CD1c-positive myeloid dendritic cell (primary cell): ENCODE measurements at regions not wholly inside any gene's neighbourhood (a gene's known extent, or its start where the extent isn't known, plus 50 kb on each side); places are given as distances from the start of the nearest gene placed in this dataset.
"Not testable (repeated sequence)": the region's sequence is repeated elsewhere in the genome, so short reads cannot be mapped to it uniquely, and the experiment has no call there.

ENCODE experiments used
- DNase-seq: peaks from one replicate; pipeline ENCODE4 v3.0.0-alpha.2; 2016; ENCODE audit errors: extremely low spot score

DNA sequence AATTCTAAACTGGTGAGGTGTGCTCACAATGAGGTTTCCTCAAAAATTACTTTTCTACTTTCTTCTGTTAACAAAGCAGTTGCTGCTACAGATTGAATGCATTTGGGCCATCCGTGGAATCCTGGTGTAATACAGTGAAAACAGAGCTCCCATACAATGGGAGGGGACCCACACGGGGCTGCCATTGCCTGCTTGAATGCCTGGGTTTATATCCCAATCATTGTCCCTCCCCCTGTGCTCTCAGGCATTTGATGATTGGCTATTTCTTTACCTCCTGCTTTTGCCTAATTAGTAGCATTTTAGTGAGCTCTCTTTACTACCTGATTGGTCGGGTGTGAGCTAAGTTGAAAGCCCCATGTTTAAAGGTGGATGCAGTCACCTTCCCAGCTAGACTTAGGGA lies 52.9 kb upstream of the CSF1 start:
- DNase-seq: not testable (repeated sequence)

DNA sequence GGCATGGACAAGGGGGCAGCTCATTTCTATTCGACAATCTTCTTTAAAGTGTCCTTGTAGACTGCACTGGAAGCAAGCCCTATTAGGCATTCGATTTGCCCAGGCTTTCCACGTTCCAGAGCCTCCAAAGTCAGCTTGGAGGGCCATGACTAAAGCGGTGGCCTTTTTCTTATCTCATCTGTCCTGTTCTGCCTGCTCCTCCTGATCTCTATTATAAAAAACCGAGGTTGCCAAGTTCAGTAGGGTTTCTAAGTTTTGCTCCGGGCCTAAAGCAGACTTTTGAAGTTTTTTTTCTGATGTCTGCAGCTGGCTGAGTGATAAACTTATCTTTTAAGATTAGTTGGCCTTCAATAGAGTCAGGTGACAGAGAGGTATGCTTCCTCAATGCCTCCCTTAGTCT lies 54.7 kb upstream of the CSF1 start:
- not testable (repeated sequence) for DNase-seq

DNA sequence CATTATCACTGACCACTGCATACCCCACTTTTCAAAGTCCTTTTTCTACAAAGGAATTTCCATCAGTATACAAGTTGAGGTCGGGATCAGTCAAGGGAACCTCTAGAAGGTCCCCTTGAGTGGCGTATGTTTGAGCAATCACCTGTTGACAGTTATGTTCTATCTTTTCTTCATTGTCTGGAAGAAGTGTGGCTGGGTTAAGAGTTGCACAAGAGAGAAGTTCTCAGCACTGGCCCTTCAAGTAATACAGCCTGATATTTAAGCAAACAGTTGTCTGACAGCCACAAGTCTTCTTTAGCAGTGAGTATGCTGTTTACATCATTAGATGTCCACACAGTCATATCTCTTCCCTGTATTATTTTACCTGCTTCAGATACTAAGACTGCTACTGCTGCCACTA lies 56.7 kb upstream of the CSF1 start:
- DNase-seq: not testable (repeated sequence)

DNA sequence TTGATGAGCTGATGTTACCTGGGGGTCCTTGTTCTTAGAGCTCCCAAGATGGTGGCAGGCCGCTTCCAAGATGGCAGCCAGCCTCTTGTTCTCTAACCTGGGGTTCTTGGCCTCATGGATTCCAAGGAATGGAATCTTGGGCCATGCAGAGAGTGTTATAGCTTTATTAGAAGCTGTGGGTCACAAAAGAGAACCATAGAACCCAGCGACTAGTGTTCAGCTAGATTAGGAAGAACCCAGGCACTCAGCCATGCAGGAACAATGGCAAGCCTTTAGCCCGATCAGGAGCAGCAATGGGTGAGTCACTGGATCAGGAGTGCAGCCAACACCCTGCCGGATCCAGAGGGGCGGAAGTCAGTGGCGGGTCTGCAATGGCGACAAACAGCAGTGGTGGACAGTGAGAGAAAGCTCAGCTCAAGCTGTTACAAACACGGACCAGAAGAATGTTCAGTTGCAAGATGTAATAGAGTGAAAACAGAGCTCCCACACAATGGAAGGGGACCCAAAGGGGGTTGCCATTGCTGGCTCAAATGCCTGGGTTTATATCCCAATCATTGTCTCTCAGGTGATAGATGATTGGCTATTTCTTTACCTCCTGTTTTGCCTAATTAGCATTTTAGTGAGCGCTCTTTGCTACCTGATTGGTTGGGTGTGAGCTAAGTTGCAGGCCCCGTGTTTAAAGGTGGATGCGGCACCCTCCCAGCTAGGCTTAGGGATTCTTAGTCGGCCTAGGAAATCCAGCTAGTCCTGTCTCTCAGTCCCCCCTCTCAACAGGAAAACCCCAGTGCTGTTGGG lies 58.2 kb upstream of the CSF1 start:
- DNase-seq: not testable (repeated sequence)

DNA sequence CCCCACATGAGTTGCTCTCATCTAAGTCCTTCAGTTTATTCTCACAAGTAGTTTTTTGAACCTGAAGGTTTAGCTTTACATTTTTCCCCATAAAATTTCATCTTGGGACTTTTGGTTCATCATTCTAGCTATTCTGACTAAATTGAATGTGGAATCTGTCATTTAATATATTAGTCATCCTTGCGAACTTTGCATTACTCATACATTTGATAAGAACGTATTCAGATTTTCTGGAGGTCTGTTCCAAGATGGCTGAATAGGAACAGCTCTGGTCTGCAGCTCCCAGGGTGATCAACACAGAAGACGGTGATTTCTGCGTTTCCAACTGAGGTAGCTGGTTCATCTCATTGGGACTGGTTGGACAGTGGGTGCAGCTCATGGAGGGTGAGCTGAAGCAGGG lies 59.8 kb upstream of the CSF1 start:
- no peak for DNase-seq

DNA sequence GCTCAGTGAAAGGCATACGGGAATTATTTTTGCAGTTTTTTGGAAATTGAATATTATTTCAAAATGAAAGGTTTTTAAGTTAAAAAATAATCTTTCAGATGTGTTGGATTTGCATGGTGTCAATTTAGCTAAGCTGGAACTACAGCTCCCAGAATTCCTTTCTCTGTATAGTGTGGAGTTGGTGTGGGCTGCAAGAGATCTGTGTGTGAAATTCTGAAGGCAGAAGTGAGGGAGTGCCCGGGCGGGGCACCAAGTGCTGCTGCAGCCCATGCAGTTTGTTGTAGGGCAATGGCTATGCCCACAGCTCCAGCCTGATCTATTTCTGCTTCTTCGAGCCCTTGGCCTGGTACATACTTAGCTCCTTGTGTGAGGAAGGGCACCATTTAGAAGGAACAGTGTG lies 60.5 kb upstream of the CSF1 start:
- peak; percentile 14 for DNase-seq

DNA sequence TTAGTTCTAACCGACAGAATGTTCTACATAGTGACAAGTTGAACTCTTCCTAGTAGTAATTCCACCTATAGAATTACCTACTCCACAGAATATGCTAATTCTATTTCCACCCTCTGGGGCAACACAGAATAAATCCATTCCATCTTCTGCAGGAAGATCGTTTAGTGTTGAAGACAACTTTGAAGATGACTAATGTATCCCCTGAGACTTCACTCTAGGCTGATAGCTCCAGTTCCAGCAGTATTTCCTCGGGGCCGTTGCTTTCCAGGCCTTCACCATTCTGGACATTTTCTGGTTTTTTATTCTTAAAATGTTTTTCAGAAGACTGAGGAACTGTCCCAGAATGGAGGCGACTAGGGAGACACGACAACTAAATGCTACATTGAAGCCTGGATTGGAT lies 61.0 kb upstream of the CSF1 start:
- DNase-seq: no peak

DNA sequence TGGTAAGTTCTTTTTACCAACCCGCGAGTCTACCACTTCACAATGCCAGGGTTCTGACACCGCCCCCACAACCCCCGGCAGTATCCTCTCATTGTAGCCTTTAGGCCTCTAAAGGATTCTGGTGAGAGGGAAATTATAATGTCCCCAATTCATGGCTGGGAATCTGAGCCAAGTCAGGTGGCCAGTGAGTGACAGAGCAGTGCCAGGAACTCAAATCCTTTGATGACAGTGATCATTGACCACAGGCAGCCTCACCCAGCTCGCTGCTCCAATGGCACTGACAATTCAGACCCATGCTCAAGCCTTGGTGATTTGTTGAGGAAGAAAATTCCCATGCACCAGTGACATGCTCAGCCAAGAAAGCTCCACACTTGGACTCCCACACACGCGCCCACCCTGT lies 63.4 kb upstream of the CSF1 start:
- DNase-seq: no peak

DNA sequence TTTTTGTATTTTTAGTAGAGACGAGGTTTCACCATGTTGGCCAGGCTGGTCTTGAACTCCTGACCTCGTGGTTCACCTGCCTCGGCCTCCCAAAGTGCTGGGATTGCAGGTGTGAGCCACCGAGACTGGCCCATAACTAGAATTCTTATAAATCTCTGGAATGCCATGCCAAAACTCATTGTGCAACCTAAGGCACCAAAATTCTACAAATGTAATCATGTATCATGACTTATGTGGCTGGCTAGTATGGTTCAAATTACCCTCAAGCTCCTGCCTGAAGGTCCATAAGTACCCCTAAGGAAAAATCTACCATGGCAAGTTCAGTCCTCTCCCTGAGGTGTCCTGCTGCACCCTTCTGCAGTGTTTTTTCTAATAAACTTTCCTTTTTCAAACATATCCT lies 63.8 kb upstream of the CSF1 start:
- DNase-seq: no peak

DNA sequence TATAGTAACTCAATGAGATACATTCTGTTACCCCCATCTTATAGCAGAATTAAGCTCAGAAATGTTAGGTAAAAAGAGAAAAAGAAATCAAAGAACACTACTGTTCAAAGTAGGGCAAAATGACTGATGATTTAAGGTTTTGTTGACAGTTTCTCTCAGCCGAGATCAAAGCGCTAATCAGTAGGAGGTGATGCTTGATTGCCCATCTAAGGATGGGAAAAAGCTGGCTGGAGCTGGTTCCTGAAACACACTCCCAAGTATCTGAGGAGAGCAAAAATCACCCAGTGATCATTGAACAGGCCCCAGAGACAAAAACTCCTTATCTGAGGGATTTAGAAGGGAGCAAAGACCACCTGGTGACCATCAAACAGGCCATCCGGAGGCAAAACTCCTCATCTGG lies 64.5 kb upstream of the CSF1 start:
- DNase-seq: no peak

DNA sequence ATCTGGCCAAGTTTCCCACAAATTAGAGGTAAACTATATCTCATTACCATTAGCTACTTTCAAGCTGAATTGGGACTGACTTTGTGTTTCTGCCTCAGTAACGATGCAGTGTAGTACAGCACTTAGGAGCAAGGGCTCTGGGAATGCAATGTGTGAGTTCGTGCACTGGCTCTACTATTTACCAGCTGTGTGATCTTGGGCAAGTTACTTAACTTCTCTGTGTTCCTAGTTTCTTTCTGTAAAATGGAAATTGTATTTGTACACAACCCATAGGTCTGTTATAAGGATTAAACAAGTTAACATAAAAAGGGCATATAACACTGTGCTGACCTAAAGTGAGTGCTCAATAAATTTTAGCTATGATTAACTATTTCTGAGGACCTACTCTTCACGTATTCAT lies 65.0 kb upstream of the CSF1 start:
- no peak for DNase-seq

DNA sequence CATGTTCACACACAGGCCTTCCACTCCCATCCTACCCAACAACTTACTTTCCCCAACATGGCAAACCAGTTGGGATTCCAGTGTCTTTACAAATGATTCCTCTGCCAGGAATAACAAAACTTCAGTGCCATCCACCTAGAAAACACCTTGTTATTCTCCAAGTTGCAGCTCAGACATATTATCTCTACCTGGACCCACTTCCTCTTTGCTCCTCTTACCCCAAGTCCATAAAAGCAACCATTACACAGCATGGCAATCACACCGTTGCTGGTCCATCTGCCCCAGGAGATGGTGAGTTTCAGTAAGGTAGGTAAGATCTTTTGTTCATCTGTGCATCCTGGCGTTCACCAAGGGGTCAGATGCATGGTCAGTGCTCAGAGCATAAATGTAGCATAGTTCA lies 66.0 kb upstream of the CSF1 start:
- no peak for DNase-seq

DNA sequence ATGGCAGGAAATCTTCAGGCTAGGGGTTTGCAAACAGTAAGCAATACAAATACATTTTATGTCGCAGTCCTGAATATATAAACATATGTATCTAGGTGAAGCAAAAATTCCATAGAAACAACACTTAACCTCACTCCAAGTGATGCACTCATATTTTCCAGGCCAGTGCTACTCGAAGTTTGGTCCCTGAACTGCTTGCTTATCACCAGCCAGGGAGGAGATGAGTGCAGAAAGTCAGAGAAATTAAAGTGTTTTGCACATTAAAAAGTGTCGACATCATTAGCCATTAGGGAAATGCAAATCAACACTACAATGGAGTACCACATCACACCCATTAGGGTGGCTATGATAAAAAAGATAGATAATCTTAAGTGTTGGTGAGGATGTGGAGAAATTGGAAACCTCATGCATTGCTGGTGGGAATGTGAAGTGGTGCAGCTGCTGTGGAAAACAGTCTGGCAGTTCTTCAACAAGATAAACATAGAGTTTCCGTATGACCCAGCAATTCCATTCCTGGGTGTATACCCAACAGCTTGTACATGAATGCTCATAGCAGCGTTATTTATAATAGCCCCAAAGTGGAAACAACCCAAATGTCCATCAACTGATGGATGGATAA lies 70.5 kb upstream of the CSF1 start:
- DNase-seq: no peak

DNA sequence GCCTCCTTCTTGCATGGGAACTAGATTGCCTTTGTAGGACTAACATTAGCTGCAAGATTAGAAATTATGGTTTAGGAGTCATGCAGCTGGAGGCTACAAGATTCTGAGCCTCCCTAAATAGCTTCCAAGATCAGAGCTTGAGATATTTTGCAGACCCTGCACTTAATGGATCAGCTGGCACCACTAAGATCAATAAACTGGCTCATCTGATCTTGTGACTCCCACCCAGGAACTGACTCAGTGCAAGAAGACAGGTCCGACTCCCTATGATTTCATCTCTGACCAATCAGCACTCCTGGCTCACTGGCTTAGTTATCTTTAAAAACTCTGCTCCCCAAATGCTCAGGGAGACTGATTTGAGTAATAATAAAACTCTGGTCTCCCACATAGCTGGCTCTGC lies 71.4 kb upstream of the CSF1 start:
- not testable (repeated sequence) for DNase-seq

DNA sequence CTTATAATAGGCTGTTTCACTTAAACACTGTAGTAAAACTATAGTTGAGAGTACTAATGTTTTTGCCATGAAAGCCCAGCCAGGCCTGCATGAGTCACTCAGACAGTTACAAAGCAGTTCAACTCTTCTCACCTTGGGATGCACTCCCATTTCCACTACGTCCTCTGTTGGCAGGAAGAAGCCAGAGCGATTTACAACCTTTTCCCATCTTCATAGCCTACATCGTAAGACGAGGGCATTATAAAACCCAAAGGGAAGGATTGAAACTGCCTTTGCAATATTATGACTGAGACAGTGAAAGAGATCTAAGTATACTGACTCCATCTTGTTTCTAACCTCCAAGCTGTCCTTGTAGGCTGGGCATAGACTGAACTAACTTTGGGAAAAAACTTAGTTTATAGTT lies 71.8 kb upstream of the CSF1 start:
- DNase-seq: no peak

DNA sequence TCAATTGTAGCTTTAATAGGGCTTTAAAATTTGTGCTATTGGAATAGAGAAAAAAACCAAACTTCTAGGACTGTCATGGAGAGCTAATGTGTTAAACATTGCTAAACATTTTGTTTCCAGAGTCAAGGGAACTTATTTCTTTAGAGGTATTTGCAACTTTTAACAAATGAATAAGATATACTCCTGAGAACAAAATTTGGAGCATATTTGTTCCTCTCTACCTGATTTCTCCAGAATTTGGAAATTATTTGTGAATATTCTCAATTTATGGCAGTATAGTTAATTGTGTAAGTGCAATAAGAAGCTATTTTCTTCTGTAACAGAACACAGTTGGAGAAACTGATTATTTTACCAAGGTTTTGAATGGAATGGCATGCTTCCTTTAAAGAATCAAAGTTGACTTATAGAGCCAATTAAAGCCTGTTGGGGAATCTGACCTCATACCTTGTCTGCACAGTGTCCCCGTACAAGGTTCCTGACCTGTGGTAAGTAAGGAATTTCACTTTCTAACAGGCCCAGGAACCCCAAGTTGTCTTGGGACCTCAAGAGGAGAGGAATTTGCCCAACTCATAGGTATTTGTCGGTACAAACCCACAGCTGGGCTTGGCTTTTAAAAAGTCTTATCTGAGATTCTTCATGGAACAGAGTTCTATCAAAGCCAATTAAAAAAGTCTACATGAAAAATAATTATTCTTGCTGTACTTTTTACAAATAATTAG lies 72.6 kb upstream of the CSF1 start:
- no peak for DNase-seq

DNA sequence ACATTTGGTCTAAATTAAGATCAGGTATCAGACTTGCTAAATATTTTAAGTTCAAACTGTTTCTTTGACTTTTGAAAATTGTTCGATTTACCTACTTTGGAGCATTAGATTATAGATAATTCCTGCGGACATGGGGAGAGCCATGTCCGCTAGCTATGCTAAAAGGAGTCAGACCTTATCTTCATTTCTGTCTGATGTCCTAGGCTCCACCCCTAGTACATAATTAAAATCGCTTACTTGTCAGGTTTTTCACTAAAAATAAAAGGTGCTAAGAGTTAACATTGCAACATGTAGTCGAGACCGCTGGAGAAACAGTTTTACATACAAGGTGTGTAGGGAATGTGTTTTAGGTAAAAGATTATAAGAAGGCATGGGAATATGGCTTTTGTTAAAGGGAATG lies 71.9 kb upstream of the EPS8L3 start:
- DNase-seq: not testable (repeated sequence)

DNA sequence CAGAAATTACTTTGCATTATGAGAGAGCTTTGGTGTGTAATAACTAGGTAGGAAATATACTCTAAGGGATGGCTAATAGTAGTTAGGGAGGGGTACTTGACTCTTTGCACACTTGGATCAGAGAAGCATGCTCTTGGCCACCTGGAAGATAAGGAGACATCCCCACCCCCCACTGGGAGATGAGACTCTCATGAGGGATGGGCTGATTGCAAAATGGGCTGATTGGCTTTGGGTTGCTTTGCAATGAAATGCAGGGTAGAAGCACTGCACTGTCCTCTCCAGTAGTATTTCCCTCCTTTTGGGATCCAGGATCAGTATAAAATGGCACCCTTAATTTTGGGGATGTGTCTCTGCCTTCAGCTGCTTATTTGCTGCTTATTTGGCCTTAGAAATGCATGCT lies 71.2 kb upstream of the EPS8L3 start:
- DNase-seq: no peak

DNA sequence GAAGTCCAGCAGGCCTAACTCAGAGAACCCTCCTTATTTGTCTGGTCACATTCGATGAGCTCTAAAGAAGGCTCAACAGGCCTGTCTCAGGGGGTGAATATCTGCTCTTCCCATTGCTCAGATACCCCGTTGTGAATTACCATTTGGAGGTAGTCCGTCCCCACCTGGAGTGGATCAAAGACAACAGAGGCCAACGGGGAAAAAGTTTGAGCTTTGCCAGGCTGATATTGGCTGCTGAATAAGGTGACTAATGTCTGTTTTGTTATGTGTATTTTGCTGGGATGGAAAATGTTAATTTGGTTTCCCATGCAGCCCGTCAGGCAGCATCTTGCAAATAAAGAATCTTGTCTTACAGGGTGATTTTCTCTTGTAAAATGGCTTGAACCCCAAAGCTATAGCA lies 69.2 kb upstream of the EPS8L3 start:
- no peak for DNase-seq

DNA sequence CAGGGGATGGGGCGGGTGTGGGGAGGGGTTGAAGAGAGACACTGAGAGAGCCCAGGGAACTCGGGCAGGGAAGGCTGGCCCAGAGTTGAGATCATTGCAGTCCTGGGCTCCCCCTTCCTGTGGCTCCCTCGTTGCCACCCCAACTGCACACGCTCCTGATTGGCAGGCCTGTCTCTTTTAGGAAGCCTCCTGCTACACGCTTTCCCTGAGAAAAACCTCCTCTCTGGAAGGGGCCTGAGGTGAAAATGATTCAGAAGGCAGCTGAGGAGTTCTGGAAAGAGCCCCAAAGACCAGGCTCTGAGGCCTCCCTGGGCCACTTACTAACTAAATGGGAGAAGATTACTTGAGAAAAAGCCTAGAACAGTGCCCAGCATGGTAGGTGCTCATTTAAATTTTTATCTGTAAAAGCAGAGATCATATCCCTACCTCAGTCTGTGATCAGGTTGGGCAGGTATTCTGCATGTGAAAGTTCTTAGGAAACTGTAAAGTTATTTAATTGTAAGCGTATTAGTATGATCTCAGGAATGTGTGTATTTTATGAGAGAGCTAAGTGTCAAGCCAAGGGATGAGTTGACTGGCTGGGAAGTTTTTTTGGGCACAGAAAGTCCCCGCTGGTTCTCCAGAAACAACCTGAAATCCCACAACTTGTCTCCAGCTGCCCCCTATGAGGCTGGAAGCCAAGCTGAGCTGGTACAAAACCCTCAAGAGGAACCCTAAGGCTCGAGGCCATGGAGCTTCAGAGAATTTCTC lies 65.2 kb upstream of the EPS8L3 start:
- no peak for DNase-seq

DNA sequence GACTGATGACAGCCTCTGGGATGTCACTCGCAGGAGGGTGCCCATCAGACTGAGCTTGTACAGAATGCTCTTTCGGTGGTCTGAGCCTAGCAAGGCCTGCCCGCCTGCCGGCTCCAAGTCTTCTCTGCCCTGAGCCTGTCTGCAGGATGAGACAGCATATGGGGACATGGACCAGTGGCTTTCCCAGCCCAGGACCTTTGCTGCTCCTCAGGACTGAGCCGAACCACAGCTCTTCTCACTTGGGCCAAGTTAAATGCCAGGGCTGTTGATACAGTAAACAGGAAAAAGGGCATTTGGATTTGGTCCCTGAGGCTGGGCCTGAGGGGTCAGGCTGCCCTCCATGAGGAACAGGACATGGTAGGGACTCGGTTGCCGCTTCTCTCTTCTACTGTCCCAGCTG lies 64.3 kb upstream of the EPS8L3 start:
- DNase-seq: no peak

DNA sequence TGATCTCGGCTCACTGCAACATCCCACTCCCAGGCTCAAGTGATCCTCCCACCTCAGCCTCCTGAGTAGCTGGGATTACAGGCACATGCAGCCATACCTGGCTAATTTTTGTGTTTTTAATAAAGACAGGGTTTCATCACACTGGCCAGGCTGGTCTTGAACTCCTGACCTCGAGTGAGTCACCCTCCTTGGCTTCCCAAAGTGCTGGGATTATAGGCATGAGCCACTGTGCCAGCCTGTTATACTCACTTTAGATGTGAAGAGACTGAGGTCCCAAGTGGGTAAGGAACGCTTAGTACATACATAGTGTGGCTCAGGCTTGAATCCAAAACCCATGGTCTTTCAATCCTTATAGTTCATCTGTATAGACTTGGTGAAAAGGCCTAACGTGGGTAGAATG lies 63.7 kb upstream of the EPS8L3 start:
- no peak for DNase-seq
